Common myeloid progenitor, CD34-positive (primary cell): ENCODE measurements at regions not wholly inside any gene's neighbourhood (a gene's known extent, or its start where the extent isn't known, plus 50 kb on each side); places are given as distances from the start of the nearest gene placed in this dataset.

Experiments
- CTCF ChIA-PET: fragments of 350-600 bp; sonication (Branson Sonifier 250); formaldehyde crosslinking; loops from one replicate; lab custom pipeline; 2021; ENCODE audit warnings: antibody characterized with exemption; lab: Charles Lee
- POLR2A ChIA-PET: fragments of 350-600 bp; sonication (Branson Sonifier 250); formaldehyde crosslinking; loops from one replicate; lab custom pipeline; 2021; ENCODE audit warnings: antibody characterized with exemption; lab: Charles Lee
- DNase-seq, 3 donors: peaks; one replicate each; pipeline versions ENCODE4 v3.0.0 to v3.0.0-alpha.2; 2013
- H3K27ac ChIP-seq, 2 experiments: 1 replicate in 1 of 2; 2 replicates in 1 of 2; pipeline ENCODE4 v1.7.0; 2013; ENCODE audit warnings: inconsistent platforms in 2 of 2, low read length in 2 of 2, mild to moderate bottlenecking in 2 of 2, low read depth in 1 of 2, moderate library complexity in 1 of 2; ENCODE audit not compliant: severe bottlenecking in 2 of 2, insufficient read depth in 1 of 2, poor library complexity in 1 of 2
- H3K27me3 ChIP-seq, 5 experiments: replicated peaks in 2 of 5; 1 replicate in 3 of 5; 2 replicates in 2 of 5; pipeline versions ENCODE4 v1.6.1 to v1.7.0; 2013; ENCODE audit warnings: low read length in 4 of 5, mild to moderate bottlenecking in 2 of 5, moderate library complexity in 2 of 5, inconsistent platforms in 1 of 5; ENCODE audit not compliant: insufficient read depth in 5 of 5, control insufficient read depth in 4 of 5
- H3K36me3 ChIP-seq, 4 experiments: 1 replicate in 2 of 4; 2 replicates in 2 of 4; pipeline versions ENCODE4 v1.6.1 to v1.7.0; 2013; ENCODE audit warnings: low read length in 3 of 4, control low read depth in 1 of 4, mild to moderate bottlenecking in 1 of 4; ENCODE audit not compliant: control insufficient read depth in 4 of 4, insufficient read depth in 4 of 4
- H3K4me1 ChIP-seq, 4 experiments: 1 replicate in 3 of 4; 2 replicates in 1 of 4; pipeline versions ENCODE4 v1.6.1 to v1.7.1; 2013; ENCODE audit warnings: low read length in 3 of 4, mild to moderate bottlenecking in 3 of 4, control low read depth in 1 of 4, inconsistent platforms in 1 of 4, moderate library complexity in 1 of 4; ENCODE audit not compliant: control insufficient read depth in 4 of 4, insufficient read depth in 4 of 4; ENCODE audit errors: control extremely low read depth in 1 of 4
- H3K4me3 ChIP-seq, 7 experiments: 1 replicate in 4 of 7; 2 replicates in 3 of 7; pipeline versions ENCODE4 v1.5.1 to v1.7.0; 2013; ENCODE audit warnings: mild to moderate bottlenecking in 7 of 7, low read length in 6 of 7, moderate library complexity in 6 of 7, inconsistent platforms in 2 of 7, low read depth in 2 of 7, control low read depth in 1 of 7; ENCODE audit not compliant: insufficient read depth in 4 of 7, control insufficient read depth in 1 of 7; ENCODE audit errors: extremely low read depth in 1 of 7
- H3K9me3 ChIP-seq, 5 experiments: 1 replicate in 4 of 5; 2 replicates in 1 of 5; pipeline versions ENCODE4 v1.6.1 to v1.7.1; 2013; ENCODE audit warnings: low read length in 4 of 5, mild to moderate bottlenecking in 2 of 5, inconsistent platforms in 1 of 5, low read depth in 1 of 5, moderate library complexity in 1 of 5; ENCODE audit not compliant: control insufficient read depth in 4 of 5, insufficient read depth in 2 of 5; ENCODE audit errors: control extremely low read depth in 1 of 5
- WGBS: methylation state at CpG from one replicate; pipeline ENCODE4 v1.1.5; 2013; ENCODE audit not compliant: insufficient coverage; 5-methylcytosine and 5-hydroxymethylcytosine counted together

GRCh38 chr15:62572797-62573196, 407.7 kb upstream of the C2CD4B start:
- POLR2A ChIA-PET: no interaction called here
- Histone ChIP-seq H3K27ac (no peak overlapping the region), H3K36me3 (no peaks in the 10 kb centered on the region), H3K4me3 (no peak overlapping the region), H3K4me1 (no peaks in the 10 kb centered on the region), H3K9me3 (no peaks in the 10 kb centered on the region), H3K27me3 (peaks cover 0 to 3% (median 0%) of the 10 kb centered on the region in 5 experiments)
- no peak for DNase-seq
- WGBS: 95% methylated on average over 6 of the region's 7 CpGs
- CTCF ChIA-PET: no interaction called here

- WGBS: 100% methylated on average over 2 of the region's 3 CpGs
- Histone ChIP-seq H3K27me3 (peaks cover 0 to 3% (median 0%) of the 10 kb centered on the region in 5 experiments), H3K4me1 (no peaks in the 10 kb centered on the region), H3K9me3 (no peaks in the 10 kb centered on the region), H3K36me3 (no peaks in the 10 kb centered on the region), H3K4me3 (no peak overlapping the region), H3K27ac (no peak overlapping the region)
- ChIA-PET CTCF (no interaction called here), POLR2A (no interaction called here)
- no peak for DNase-seq
Observed at GRCh38 chr15:62573876-62574275, 408.8 kb upstream of the C2CD4B start.

DNA sequence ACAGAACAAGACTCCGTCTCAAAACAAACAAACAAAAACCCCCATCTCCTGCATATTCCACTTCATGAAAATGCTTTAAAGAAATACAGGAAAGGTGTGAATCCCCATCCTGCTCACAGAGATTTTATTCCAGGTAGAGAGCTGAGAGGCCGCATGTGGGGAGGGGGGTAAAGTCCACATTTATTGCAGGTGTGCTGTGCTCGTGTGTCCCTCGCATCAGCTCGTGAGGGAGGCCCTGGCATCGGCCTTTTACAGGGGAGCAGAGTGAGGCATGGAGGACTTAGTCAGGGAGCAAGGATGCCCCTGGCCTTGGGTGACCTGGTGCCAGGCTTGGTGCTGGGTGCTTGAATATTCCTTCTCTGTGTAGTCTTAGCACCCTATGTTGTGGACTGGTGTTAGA, 413.5 kb upstream of the C2CD4B start:
- H3K9me3 ChIP-seq: no peaks in the 10 kb centered on the region
- DNase-seq: no peak
- peaks cover 0 to 3% (median 0%) of the 10 kb centered on the region in 5 experiments for H3K27me3 ChIP-seq
- CTCF ChIA-PET: no interaction called here
- H3K4me1 ChIP-seq: no peaks in the 10 kb centered on the region
- POLR2A ChIA-PET: no interaction called here
- H3K27ac ChIP-seq: no peak overlapping the region
- WGBS: 100% methylated on average over 5 of the region's 6 CpGs
- no peaks in the 10 kb centered on the region for H3K36me3 ChIP-seq
- no peak overlapping the region for H3K4me3 ChIP-seq

- H3K27ac ChIP-seq: no peak overlapping the region
- WGBS: 83% methylated on average over 1 of the region's 1 CpG
- H3K4me1 ChIP-seq: no peaks in the 10 kb centered on the region
- H3K4me3 ChIP-seq: no peak overlapping the region
- no peak for DNase-seq
- H3K9me3 ChIP-seq: no peaks in the 10 kb centered on the region
- CTCF ChIA-PET: no interaction called here
- POLR2A ChIA-PET: no interaction called here
- peaks cover 0 to 3% (median 0%) of the 10 kb centered on the region in 5 experiments for H3K27me3 ChIP-seq
- no peaks in the 10 kb centered on the region for H3K36me3 ChIP-seq
Observed at GRCh38 chr15:62578960-62579359, 413.9 kb upstream of the C2CD4B start.

GRCh38 chr15:62579842-62580241, 414.8 kb upstream of the C2CD4B start:
- WGBS: 100% methylated on average over 4 of the region's 5 CpGs
- Histone ChIP-seq H3K4me1 (no peaks in the 10 kb centered on the region), H3K27me3 (peaks cover 0 to 3% (median 0%) of the 10 kb centered on the region in 5 experiments), H3K27ac (no peak overlapping the region), H3K4me3 (no peak overlapping the region), H3K36me3 (no peaks in the 10 kb centered on the region), H3K9me3 (no peaks in the 10 kb centered on the region)
- no peak for DNase-seq
- ChIA-PET POLR2A (no interaction called here), CTCF (no interaction called here)

GRCh38 chr15:62582580-62582979, 417.5 kb upstream of the C2CD4B start:
- no peaks in the 10 kb centered on the region for H3K36me3 ChIP-seq
- ChIA-PET CTCF (no interaction called here), POLR2A (no interaction called here)
- no peak overlapping the region for H3K4me3 ChIP-seq
- no peaks in the 10 kb centered on the region for H3K9me3 ChIP-seq
- H3K4me1 ChIP-seq: no peaks in the 10 kb centered on the region
- WGBS: 100% methylated on average over 2 of the region's 2 CpGs
- DNase-seq: no peak
- no peaks in the 10 kb centered on the region for H3K27me3 ChIP-seq
- H3K27ac ChIP-seq: no peak overlapping the region

- POLR2A ChIA-PET: no interaction called here
- no peak overlapping the region for H3K4me3 ChIP-seq
- WGBS: 93% methylated on average over 2 of the region's 7 CpGs
Observed at GRCh38 chr15:62584301-62585235, 419.5 kb upstream of the C2CD4B start.

More at GRCh38 chr15:62584301-62585235, 419.5 kb upstream of the C2CD4B start:
- DNase-seq: no peak
- Histone ChIP-seq H3K4me1 (no peaks in the 10 kb centered on the region), H3K36me3 (no peaks in the 10 kb centered on the region), H3K9me3 (no peaks in the 10 kb centered on the region), H3K27ac (no peak overlapping the region), H3K27me3 (no peaks in the 10 kb centered on the region)
- CTCF ChIA-PET: no interaction called here
